NT2/D1 (cell line): ENCODE measurements at regions not wholly inside any gene's neighbourhood (a gene's known extent, or its start where the extent isn't known, plus 50 kb on each side); places are given as distances from the start of the nearest gene placed in this dataset.

Experiments used
- SUZ12 ChIP-seq: IDR thresholded peaks from 2 replicates; pipeline ENCODE4 v1.6.1; 2011; ENCODE audit not compliant: insufficient read length, insufficient read depth; ENCODE audit errors: extremely low read depth
- YY1 ChIP-seq: IDR thresholded peaks from 2 replicates; pipeline ENCODE4 v1.6.1; 2011; ENCODE audit not compliant: insufficient read length, insufficient read depth
- ZNF274 ChIP-seq: IDR thresholded peaks from 2 replicates; pipeline ENCODE4 v1.6.1; 2011; ENCODE audit warnings: mild to moderate bottlenecking, low read depth, low read length

- TF ChIP-seq ZNF274 (no peak), YY1 (no peak), SUZ12 (no peak)
Measured at GRCh38 chr5:71945436-71945835, 161.8 kb upstream of the MAP1B start.
